ENCODE measurements at regions not wholly inside any gene's neighbourhood (a gene's known extent, or its start where the extent isn't known, plus 50 kb on each side); places are given as distances from the start of the nearest gene placed in this dataset.

GRCh38 chr3:25040748-25041147, 387.3 kb upstream of the RARB start:
- TF ChIP-seq MYC (IDR thresholded peaks at IDR 0.05; ENCODE audit: low read depth, low read length) (no peak), GATA2 (IDR thresholded peaks at IDR 0.05; ENCODE audit: insufficient read depth, insufficient read length, low read depth, low read length) (no peak), CTCF (IDR thresholded peaks at IDR 0.05; ENCODE audit: extremely low read depth in 1 of 2, insufficient read depth in 1 of 2, low read depth in 1 of 2, low read length in 2 of 2) (no peak), POLR2A (IDR thresholded peaks at IDR 0.05; ENCODE audit: low read depth, low read length) (no peak), EZH2 (IDR thresholded peaks at IDR 0.05; ENCODE audit: borderline replicate concordance, low read depth, low read length, severe bottlenecking) (no peak), MAX (IDR thresholded peaks at IDR 0.05; ENCODE audit: insufficient read depth, insufficient read length) (no peak), JUN (IDR thresholded peaks at IDR 0.05; ENCODE audit: borderline replicate concordance, insufficient read depth, insufficient read length, low read depth) (no peak)

Data from endothelial cell of umbilical vein (primary cell).